ENCODE measurements at regions not wholly inside any gene's neighbourhood (a gene's known extent, or its start where the extent isn't known, plus 50 kb on each side); places are given as distances from the start of the nearest gene placed in this dataset.

GRCh38 chr14:71692496-71692895, 239.7 kb upstream of the RGS6 start:
- 0 out of 2 replicates have a peak overlapping the region, but pooled peaks have one; percentile 1 for H3K14ac ChIP-seq (replicated peaks; ENCODE audit: low read depth, low read length)
- H2BK120ac ChIP-seq (ENCODE audit: low read depth, low read length), result no peak overlapping the region
- POLR2A ChIA-PET (ENCODE audit: unreplicated experiment), result no interaction called here
- DNase-seq, result peak; percentile 69
- dilution Hi-C loops (cut with HindIII; ENCODE audit: low sequenced_read_pairs, unreplicated experiment), result no loop called here
- H3K27me3 ChIP-seq (ENCODE audit: control insufficient read depth, insufficient read depth, low read length), result no peaks in the 10 kb centered on the region
- no CpG with 5 or more reads among the region's 4 CpGs for WGBS, 2 experiments (ENCODE audit: extremely low coverage in 2 of 2, insufficient read length in 1 of 2)
- H2BK5ac ChIP-seq (ENCODE audit: low read depth, low read length, poor library complexity, severe bottlenecking), result peak overlapping the region; percentile 37
- H2BK20ac ChIP-seq (ENCODE audit: low read depth, low read length), result no peak overlapping the region
- H4K91ac ChIP-seq (ENCODE audit: insufficient read depth, low read depth, low read length), result no peak overlapping the region; the same call in 1 of the 2 replicates
- in situ Hi-C loops (cut with MboI; ENCODE audit: low sequenced_read_pairs), result no loop called here
- no peak overlapping the region for H2AK9ac ChIP-seq (replicated peaks; ENCODE audit: low read depth, low read length, poor library complexity)
- no peak overlapping the region for H3K56ac ChIP-seq (ENCODE audit: extremely low read depth, insufficient read depth, low read length)
- H3K18ac ChIP-seq (ENCODE audit: low read depth, low read length), result no peak overlapping the region
- peaks cover 23 to 31% of the 10 kb centered on the region in 2 experiments for H3K79me1 ChIP-seq (ENCODE audit: low read depth in 1 of 2, low read length in 2 of 2)
- no peak overlapping the region for H3K4me2 ChIP-seq (ENCODE audit: low read depth, low read length)
- TF ChIP-seq RCOR1 (IDR thresholded peaks at IDR 0.05; ENCODE audit: insufficient replicate concordance, low read length) (no peak), FOS (IDR thresholded peaks at IDR 0.05; ENCODE audit: low read depth, low read length) (no peak)
- H3K36me3 ChIP-seq (ENCODE audit: control insufficient read depth, insufficient read depth, low read length), result peaks cover 4% of the 10 kb centered on the region; the same call in 1 of the 2 replicates
- no TSS peak for BruUV-seq (replicated peaks)
- no peak overlapping the region for H4K5ac ChIP-seq (ENCODE audit: low read depth, low read length)
- no peak overlapping the region for H3K4me3 ChIP-seq (ENCODE audit: insufficient read depth, low read depth, low read length)
- H3K27ac ChIP-seq (ENCODE audit: insufficient read depth, low read length), result no peak overlapping the region
- no peaks in the 10 kb centered on the region for H4K20me1 ChIP-seq (ENCODE audit: insufficient read depth, low read length)
- H2AFZ ChIP-seq (replicated peaks; ENCODE audit: low read length, poor library complexity), result no peak overlapping the region
- ATAC-seq (ENCODE audit: low read depth), result peak; percentile 89
- H3K9me3 ChIP-seq (ENCODE audit: control insufficient read depth, insufficient read depth, low read length), result no peaks in the 10 kb centered on the region
- H3K4me1 ChIP-seq (ENCODE audit: control insufficient read depth, insufficient read depth, low read length), result peaks cover 17% of the 10 kb centered on the region
- H3K4ac ChIP-seq (ENCODE audit: low read depth, low read length), result peak overlapping the region; percentile 6; the same call in 1 of the 2 replicates
- H3K9me1 ChIP-seq (ENCODE audit: insufficient read depth, low read length), result peaks cover 9% of the 10 kb centered on the region; the same call in 1 of the 2 replicates
- H2BK15ac ChIP-seq (ENCODE audit: low read depth, low read length), result peak overlapping the region; percentile 6; the same call in 1 of the 3 replicates
- no peak overlapping the region for H3K9ac ChIP-seq (ENCODE audit: low read depth, low read length)
- CTCF ChIA-PET, result no interaction called here
- H2AK5ac ChIP-seq (ENCODE audit: low read depth, low read length), result peak overlapping the region; percentile 41; the same call in 1 of the 2 replicates
- peak overlapping the region in 1 of 2 experiments; percentile 31; a peak in 1 of 4 replicates for H4K8ac ChIP-seq (ENCODE audit: low read depth in 2 of 2, low read length in 2 of 2)
- no peak overlapping the region for H3K23ac ChIP-seq (ENCODE audit: low read depth, low read length)
- intact Hi-C loops (cut with micrococcal nuclease), result no loop called here
